ENCODE measurements at regions not wholly inside any gene's neighbourhood (a gene's known extent, or its start where the extent isn't known, plus 50 kb on each side); places are given as distances from the start of the nearest gene placed in this dataset.
A peak's percentile ranks its signal among the peaks of the same experiment; 100 is the strongest.

- H3K9me2 ChIP-seq: no peaks in the 10 kb centered on the region
- H3K79me2 ChIP-seq (ENCODE audit: insufficient read depth): no peaks in the 10 kb centered on the region
- H3K9ac ChIP-seq: no peak overlapping the region
- WGBS (ENCODE audit: low lambda C conversion rate): 69% methylated on average over 16 of the region's 20 CpGs
- no peaks in the 10 kb centered on the region for H3F3A ChIP-seq (replicated peaks; ENCODE audit: insufficient read depth)
- no peaks in the 10 kb centered on the region for H4K20me1 ChIP-seq (ENCODE audit: insufficient read depth)
- ChIA-PET CTCF (interaction anchor here (1.1 kb wide), 1 partner anchor 135 kb away, joined by 3 read pairs; no protein-coding TSS in a partner anchor), POLR2A (no interaction called here)
- peak; percentile 54 for DNase-seq
- 0 out of 4 replicates have a peak overlapping the region, but pooled peaks of 1 of the 2 experiments have one; percentile 20 for H3K27ac ChIP-seq (ENCODE audit: low read depth in 2 of 2, low read length in 1 of 2)
- peak overlapping the region; percentile 44 for H3K4me2 ChIP-seq
- H2AFZ ChIP-seq (ENCODE audit: low read depth): peak overlapping the region; percentile 82; the same call in 1 of the 2 replicates
- H3K4me1 ChIP-seq (ENCODE audit: control insufficient read depth in 1 of 2, insufficient read depth in 2 of 2, low read depth in 1 of 2, low read length in 1 of 2): peaks cover 4 to 34% of the 10 kb centered on the region in 2 experiments; a peak in 2 of 4 replicates
- no peaks in the 10 kb centered on the region for H3K36me3 ChIP-seq (replicated peaks in 1 of 2; ENCODE audit: control insufficient read depth in 1 of 2, insufficient read depth in 2 of 2, low read length in 1 of 2)
- H3K9me3 ChIP-seq: no peaks in the 10 kb centered on the region
- no peak overlapping the region for H3K4me3 ChIP-seq (ENCODE audit: low read depth in 2 of 2, low read length in 1 of 2)
- TF ChIP-seq TEAD4 (IDR thresholded peaks at IDR 0.05; ENCODE audit: borderline replicate concordance, insufficient read depth) (no peak), CTCF (IDR thresholded peaks at IDR 0.05) (0 out of 2 replicates have a peak, but pooled peaks have one; percentile 9), REST (IDR thresholded peaks at IDR 0.05; ENCODE audit: low read depth, low read length) (no peak)
- no peaks in the 10 kb centered on the region; the same call in 1 of the 2 replicates for H3K27me3 ChIP-seq (ENCODE audit: insufficient read depth)
Observed at GRCh38 chr3:72310419-72311380, 525.8 kb upstream of the PROK2 start.

DNA sequence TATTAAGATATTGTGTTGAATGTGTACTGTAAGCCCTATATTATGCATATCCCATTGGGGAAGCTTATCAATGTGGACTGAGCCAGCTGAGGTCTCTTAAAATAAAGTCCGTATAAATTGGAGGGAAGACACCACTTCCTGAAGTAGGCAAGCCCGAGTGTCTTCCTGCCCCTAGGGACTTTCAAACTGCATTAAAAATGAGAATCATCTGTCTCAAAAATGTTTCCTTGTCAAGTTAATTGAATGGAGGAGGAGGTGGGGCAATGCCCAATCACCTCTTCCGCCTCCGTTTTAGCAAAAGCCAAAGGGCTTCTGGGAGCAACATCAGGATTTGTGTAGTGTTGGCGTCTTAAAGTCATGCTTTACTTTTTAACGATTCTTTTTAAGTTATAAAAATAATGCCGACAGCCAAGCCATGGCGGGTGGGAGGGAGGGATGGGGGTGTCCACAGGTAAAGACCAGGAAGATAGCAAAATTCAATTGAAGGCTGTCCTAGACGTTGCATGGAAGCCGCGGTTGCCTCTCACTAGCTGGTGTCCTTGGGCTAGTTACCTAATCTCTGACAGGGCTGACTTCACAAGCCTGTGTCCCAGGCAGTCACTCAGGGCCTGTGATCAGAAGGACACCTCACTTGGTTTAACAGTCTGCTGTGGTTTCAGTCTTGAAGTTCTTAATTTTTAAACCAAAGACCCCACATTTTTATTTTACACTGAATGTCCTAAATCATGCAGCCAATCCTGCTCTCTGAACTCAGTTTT, 524.9 kb upstream of the PROK2 start:
- 82% methylated on average over 11 of the region's 11 CpGs for WGBS (ENCODE audit: low lambda C conversion rate)
- H3K4me2 ChIP-seq: peak overlapping the region; percentile 44; the same call in 1 of the 2 replicates
- ChIA-PET CTCF (interaction anchor here (1.1 kb wide), 1 partner anchor 136 kb away, joined by 3 read pairs; no protein-coding TSS in a partner anchor), POLR2A (no interaction called here)
- 0 out of 4 replicates have a peak overlapping the region, but pooled peaks of 1 of the 2 experiments have one; percentile 20 for H3K27ac ChIP-seq (ENCODE audit: low read depth in 2 of 2, low read length in 1 of 2)
- H4K20me1 ChIP-seq (ENCODE audit: insufficient read depth): no peaks in the 10 kb centered on the region
- H3F3A ChIP-seq (replicated peaks; ENCODE audit: insufficient read depth): no peaks in the 10 kb centered on the region
- no peak overlapping the region for H3K4me3 ChIP-seq (ENCODE audit: low read depth in 2 of 2, low read length in 1 of 2)
- no peaks in the 10 kb centered on the region; the same call in 1 of the 2 replicates for H3K27me3 ChIP-seq (ENCODE audit: insufficient read depth)
- H3K9ac ChIP-seq: no peak overlapping the region
- H3K9me2 ChIP-seq: no peaks in the 10 kb centered on the region
- H3K36me3 ChIP-seq (replicated peaks in 1 of 2; ENCODE audit: control insufficient read depth in 1 of 2, insufficient read depth in 2 of 2, low read length in 1 of 2): no peaks in the 10 kb centered on the region
- H3K4me1 ChIP-seq (ENCODE audit: control insufficient read depth in 1 of 2, insufficient read depth in 2 of 2, low read depth in 1 of 2, low read length in 1 of 2): peaks cover 4 to 34% of the 10 kb centered on the region in 2 experiments; a peak in 2 of 4 replicates
- DNase-seq: no peak
- H3K9me3 ChIP-seq: no peaks in the 10 kb centered on the region
- no peaks in the 10 kb centered on the region for H3K79me2 ChIP-seq (ENCODE audit: insufficient read depth)
- peak overlapping the region; percentile 82; the same call in 1 of the 2 replicates for H2AFZ ChIP-seq (ENCODE audit: low read depth)
- TF ChIP-seq ZBTB33 (IDR thresholded peaks at IDR 0.05; ENCODE audit: borderline replicate concordance, low read depth) (no peak), TEAD4 (IDR thresholded peaks at IDR 0.05; ENCODE audit: borderline replicate concordance, insufficient read depth) (no peak), TCF12 (IDR thresholded peaks at IDR 0.05) (no peak), REST (IDR thresholded peaks at IDR 0.05; ENCODE audit: low read depth, low read length) (no peak), YY1 (IDR thresholded peaks at IDR 0.05; ENCODE audit: low read depth) (no peak), SIN3A (IDR thresholded peaks at IDR 0.05; ENCODE audit: borderline replicate concordance, low read depth, low read length) (no peak)
- TF ChIP-seq, protein P1, sequence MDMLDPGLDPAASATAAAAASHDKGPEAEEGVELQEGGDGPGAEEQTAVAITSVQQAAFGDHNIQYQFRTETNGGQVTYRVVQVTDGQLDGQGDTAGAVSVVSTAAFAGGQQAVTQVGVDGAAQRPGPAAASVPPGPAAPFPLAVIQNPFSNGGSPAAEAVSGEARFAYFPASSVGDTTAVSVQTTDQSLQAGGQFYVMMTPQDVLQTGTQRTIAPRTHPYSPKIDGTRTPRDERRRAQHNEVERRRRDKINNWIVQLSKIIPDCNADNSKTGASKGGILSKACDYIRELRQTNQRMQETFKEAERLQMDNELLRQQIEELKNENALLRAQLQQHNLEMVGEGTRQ (IDR thresholded peaks at IDR 0.05; ENCODE audit: borderline replicate concordance, low read depth, low read length): no peak
